ENCODE measurements at regions not wholly inside any gene's neighbourhood (a gene's known extent, or its start where the extent isn't known, plus 50 kb on each side); places are given as distances from the start of the nearest gene placed in this dataset.

GRCh38 chr1:30268923-30269666 is 454.3 kb downstream of the MATN1 start:
- TF ChIP-seq, protein P1, sequence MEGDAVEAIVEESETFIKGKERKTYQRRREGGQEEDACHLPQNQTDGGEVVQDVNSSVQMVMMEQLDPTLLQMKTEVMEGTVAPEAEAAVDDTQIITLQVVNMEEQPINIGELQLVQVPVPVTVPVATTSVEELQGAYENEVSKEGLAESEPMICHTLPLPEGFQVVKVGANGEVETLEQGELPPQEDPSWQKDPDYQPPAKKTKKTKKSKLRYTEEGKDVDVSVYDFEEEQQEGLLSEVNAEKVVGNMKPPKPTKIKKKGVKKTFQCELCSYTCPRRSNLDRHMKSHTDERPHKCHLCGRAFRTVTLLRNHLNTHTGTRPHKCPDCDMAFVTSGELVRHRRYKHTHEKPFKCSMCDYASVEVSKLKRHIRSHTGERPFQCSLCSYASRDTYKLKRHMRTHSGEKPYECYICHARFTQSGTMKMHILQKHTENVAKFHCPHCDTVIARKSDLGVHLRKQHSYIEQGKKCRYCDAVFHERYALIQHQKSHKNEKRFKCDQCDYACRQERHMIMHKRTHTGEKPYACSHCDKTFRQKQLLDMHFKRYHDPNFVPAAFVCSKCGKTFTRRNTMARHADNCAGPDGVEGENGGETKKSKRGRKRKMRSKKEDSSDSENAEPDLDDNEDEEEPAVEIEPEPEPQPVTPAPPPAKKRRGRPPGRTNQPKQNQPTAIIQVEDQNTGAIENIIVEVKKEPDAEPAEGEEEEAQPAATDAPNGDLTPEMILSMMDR (IDR thresholded peaks at IDR 0.05; ENCODE audit: low read depth, low read length, missing input control): no peak
- TF ChIP-seq JUND (IDR thresholded peaks at IDR 0.05): no peak
- TF ChIP-seq, protein P2, sequence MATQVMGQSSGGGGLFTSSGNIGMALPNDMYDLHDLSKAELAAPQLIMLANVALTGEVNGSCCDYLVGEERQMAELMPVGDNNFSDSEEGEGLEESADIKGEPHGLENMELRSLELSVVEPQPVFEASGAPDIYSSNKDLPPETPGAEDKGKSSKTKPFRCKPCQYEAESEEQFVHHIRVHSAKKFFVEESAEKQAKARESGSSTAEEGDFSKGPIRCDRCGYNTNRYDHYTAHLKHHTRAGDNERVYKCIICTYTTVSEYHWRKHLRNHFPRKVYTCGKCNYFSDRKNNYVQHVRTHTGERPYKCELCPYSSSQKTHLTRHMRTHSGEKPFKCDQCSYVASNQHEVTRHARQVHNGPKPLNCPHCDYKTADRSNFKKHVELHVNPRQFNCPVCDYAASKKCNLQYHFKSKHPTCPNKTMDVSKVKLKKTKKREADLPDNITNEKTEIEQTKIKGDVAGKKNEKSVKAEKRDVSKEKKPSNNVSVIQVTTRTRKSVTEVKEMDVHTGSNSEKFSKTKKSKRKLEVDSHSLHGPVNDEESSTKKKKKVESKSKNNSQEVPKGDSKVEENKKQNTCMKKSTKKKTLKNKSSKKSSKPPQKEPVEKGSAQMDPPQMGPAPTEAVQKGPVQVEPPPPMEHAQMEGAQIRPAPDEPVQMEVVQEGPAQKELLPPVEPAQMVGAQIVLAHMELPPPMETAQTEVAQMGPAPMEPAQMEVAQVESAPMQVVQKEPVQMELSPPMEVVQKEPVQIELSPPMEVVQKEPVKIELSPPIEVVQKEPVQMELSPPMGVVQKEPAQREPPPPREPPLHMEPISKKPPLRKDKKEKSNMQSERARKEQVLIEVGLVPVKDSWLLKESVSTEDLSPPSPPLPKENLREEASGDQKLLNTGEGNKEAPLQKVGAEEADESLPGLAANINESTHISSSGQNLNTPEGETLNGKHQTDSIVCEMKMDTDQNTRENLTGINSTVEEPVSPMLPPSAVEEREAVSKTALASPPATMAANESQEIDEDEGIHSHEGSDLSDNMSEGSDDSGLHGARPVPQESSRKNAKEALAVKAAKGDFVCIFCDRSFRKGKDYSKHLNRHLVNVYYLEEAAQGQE (IDR thresholded peaks at IDR 0.05): no peak
- no peak for TF ChIP-seq YY1 (IDR thresholded peaks at IDR 0.05)
- TF ChIP-seq MAX (IDR thresholded peaks at IDR 0.05): no peak
